BE2C (cell line): ENCODE measurements at regions not wholly inside any gene's neighbourhood (a gene's known extent, or its start where the extent isn't known, plus 50 kb on each side); places are given as distances from the start of the nearest gene placed in this dataset.

Experiments used
- DNase-seq: peaks from one replicate; pipeline ENCODE4 v3.0.0-alpha.2; 2020
- H3K27me3 ChIP-seq: fragments of 250-450 bp; sonication (Bioruptor Pico); 2 replicates; pipeline ENCODE4 v1.5.1; 2020; ENCODE audit warnings: mild to moderate bottlenecking
- H3K36me3 ChIP-seq: fragments of 250-450 bp; sonication (Bioruptor Pico); 2 replicates; pipeline ENCODE4 v1.5.1; 2020; ENCODE audit warnings: mild to moderate bottlenecking
- H3K4me1 ChIP-seq: fragments of 250-450 bp; sonication (Bioruptor Pico); 2 replicates; pipeline ENCODE4 v1.5.1; 2020
- H3K4me3 ChIP-seq: 2 replicates; pipeline ENCODE4 v1.5.1; 2011; ENCODE audit warnings: low read depth, low read length
- H3K9me3 ChIP-seq: fragments of 250-450 bp; sonication (Bioruptor Pico); 2 replicates; pipeline ENCODE4 v1.5.1; 2020
- CTCF ChIP-seq: IDR thresholded peaks from 2 replicates; pipeline ENCODE4 v1.5.1; 2012; ENCODE audit warnings: mild to moderate bottlenecking, low read depth, low read length

- H3K4me1 ChIP-seq = no peaks in the 10 kb centered on the region
- no peak overlapping the region for H3K4me3 ChIP-seq
- H3K36me3 ChIP-seq = no peaks in the 10 kb centered on the region
- no peak for DNase-seq
- no peak for TF ChIP-seq CTCF
- H3K9me3 ChIP-seq = no peaks in the 10 kb centered on the region
- no peaks in the 10 kb centered on the region for H3K27me3 ChIP-seq
Measured at GRCh38 chr2:111712361-111712760, 171.6 kb downstream of the ANAPC1 start.

GRCh38 chr2:111712940-111713515 lies 171.0 kb downstream of the ANAPC1 start:
- no peak for TF ChIP-seq CTCF

GRCh38 chr2:111715987-111716904 lies 167.7 kb downstream of the ANAPC1 start:
- no peak for TF ChIP-seq CTCF
- no peak for DNase-seq
- H3K36me3 ChIP-seq = no peaks in the 10 kb centered on the region

More at GRCh38 chr2:111712940-111713515, 171.0 kb downstream of the ANAPC1 start:
- H3K4me3 ChIP-seq = no peak overlapping the region
- H3K36me3 ChIP-seq = no peaks in the 10 kb centered on the region
- H3K27me3 ChIP-seq = no peaks in the 10 kb centered on the region
- DNase-seq = no peak
- H3K9me3 ChIP-seq = no peaks in the 10 kb centered on the region
- H3K4me1 ChIP-seq = no peaks in the 10 kb centered on the region

GRCh38 chr2:111716905-111717775 lies 166.9 kb downstream of the ANAPC1 start:
- Histone ChIP-seq H3K9me3 (no peaks in the 10 kb centered on the region), H3K36me3 (no peaks in the 10 kb centered on the region), H3K4me3 (no peak overlapping the region), H3K4me1 (no peaks in the 10 kb centered on the region), H3K27me3 (no peaks in the 10 kb centered on the region)
- no peak for TF ChIP-seq CTCF
- no peak for DNase-seq

More at GRCh38 chr2:111715987-111716904, 167.7 kb downstream of the ANAPC1 start:
- Histone ChIP-seq H3K9me3 (no peaks in the 10 kb centered on the region), H3K27me3 (no peaks in the 10 kb centered on the region), H3K4me1 (no peaks in the 10 kb centered on the region), H3K4me3 (no peak overlapping the region)
